ENCODE measurements at regions not wholly inside any gene's neighbourhood (a gene's known extent, or its start where the extent isn't known, plus 50 kb on each side); places are given as distances from the start of the nearest gene placed in this dataset.

DNA sequence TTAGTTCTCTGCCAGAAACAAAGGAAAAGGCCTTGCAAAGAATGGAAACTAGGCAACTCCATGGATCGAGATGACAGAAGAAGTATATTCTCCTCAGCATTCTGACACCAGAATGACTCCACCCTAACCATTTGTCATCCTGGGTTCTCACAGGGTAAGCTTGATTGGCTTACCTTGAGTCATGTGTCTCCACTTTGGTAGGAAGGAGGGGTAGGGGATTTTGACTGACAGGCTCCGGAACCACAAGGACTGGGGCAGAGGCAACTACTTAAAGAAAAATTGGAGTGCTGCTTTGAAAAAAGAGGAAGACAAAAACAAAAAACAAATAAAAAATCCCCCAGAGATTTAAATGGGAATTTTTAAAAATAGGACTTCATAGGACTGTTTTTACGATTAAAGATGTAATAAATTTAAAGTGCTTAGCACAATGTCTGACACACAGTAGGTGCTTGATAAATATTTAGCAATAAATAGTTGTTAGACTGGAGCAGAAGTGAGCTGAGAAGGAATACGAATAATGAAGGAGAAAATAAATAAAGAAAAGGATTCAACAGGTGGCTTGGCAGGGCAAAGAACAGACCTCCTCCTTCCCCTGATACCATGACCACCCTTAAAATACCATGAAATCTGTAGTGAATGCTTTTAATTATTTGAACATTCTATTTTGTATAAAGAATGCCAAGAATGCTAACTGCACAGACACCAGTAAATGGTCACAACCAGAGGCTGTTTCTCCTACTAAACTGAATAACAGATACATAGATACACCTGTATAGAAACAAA is 230.2 kb downstream of the CDCA7 start:
- no peak overlapping the region for H3K4me3 ChIP-seq (ENCODE audit: low read depth, low read length)
- TF ChIP-seq CTCF (IDR thresholded peaks at IDR 0.05; ENCODE audit: low read depth, low read length): no peak

DNA sequence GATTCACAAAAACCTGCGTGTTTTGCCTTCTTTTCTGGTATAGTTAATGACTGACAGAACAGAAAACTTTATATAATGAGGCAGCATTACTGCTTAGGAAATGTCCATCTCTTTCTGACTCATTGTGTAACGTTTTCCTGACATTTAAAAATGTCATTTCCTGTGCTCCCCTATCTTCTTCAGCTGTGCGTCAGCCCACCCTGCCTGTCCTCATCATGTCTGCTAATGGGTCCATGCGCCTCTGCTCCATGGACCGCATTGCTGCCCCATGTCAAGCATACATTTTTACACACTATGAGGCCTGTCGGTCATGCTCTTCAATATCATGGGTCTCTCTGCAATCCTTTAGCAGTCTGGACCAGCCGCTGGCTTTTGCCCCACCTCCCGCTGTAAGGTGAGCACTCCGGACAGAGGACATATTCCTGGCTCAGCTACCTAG is 234.3 kb downstream of the CDCA7 start:
- H3K4me3 ChIP-seq (ENCODE audit: low read depth, low read length): no peak overlapping the region
- TF ChIP-seq CTCF (IDR thresholded peaks at IDR 0.05; ENCODE audit: low read depth, low read length): no peak

GRCh38 chr2:173589604-173590275 is 235.1 kb downstream of the CDCA7 start:
- H3K4me3 ChIP-seq (ENCODE audit: low read depth, low read length): no peak overlapping the region
- TF ChIP-seq CTCF (IDR thresholded peaks at IDR 0.05; ENCODE audit: low read depth, low read length): no peak

GRCh38 chr2:173590276-173590861 is 235.7 kb downstream of the CDCA7 start:
- H3K4me3 ChIP-seq (ENCODE audit: low read depth, low read length): peak overlapping the region; percentile 9; the same call in 1 of the 2 replicates
- TF ChIP-seq CTCF (IDR thresholded peaks at IDR 0.05; ENCODE audit: low read depth, low read length): no peak

GRCh38 chr2:173593109-173593508 is 238.4 kb downstream of the CDCA7 start:
- H3K4me3 ChIP-seq (ENCODE audit: low read depth, low read length): no peak overlapping the region
- TF ChIP-seq CTCF (IDR thresholded peaks at IDR 0.05; ENCODE audit: low read depth, low read length): no peak

DNA sequence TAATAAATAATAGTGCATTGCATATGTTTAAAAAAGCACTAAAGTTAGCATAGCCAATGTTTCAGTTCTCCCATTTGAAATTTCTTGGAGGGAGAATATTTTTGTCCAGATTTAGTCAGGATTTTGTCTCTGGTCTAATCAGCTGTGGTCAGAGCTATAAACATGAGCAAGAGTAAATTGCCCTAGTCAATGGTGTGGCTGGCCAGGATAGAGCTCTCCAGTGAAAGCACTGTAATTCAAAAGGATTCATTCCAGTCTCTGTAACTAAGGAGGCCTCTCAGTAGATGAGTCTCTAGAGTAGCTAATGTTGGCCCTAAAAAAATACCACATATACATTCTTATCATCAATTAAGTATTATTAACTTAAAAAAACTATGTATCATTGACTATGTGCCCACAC is 241.6 kb downstream of the CDCA7 start:
- TF ChIP-seq CTCF (IDR thresholded peaks at IDR 0.05; ENCODE audit: low read depth, low read length): no peak
- H3K4me3 ChIP-seq (ENCODE audit: low read depth, low read length): no peak overlapping the region

DNA sequence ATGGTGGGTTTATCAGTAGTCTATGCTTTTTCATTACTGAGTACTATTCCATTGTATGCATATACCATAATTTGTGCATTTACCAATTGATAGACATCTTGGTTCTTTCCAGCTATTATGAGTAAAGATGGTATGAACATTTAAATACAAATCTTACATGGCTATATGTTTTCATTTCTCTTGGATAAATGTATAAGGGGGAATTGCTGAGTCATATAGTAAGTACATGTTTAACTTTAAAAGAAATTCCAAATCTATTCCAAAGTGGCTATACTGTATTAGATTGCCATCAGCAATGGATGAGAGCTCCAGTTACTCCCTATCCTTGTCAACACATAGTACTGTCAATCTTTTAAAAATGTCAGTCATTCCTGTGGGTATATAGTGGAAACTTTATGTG is 243.9 kb downstream of the CDCA7 start:
- TF ChIP-seq CTCF (IDR thresholded peaks at IDR 0.05; ENCODE audit: low read depth, low read length): no peak
- H3K4me3 ChIP-seq (ENCODE audit: low read depth, low read length): no peak overlapping the region

Data from WI38 (cell line).